Endothelial cell (in vitro differentiated cells): ENCODE measurements at regions not wholly inside any gene's neighbourhood (a gene's known extent, or its start where the extent isn't known, plus 50 kb on each side); places are given as distances from the start of the nearest gene placed in this dataset.

ENCODE experiments used
- DNase-seq: peaks from one replicate; pipeline ENCODE4 v3.0.0; 2021; ENCODE audit warnings: low spot score
- H3K27ac Mint-ChIP-seq: one replicate; pipeline ENCODE4 v1.8.0; 2021; ENCODE audit warnings: mixed read lengths, inconsistent platforms; ENCODE audit not compliant: unreplicated experiment
- H3K27me3 Mint-ChIP-seq: one replicate; pipeline ENCODE4 v1.8.0; 2021; ENCODE audit warnings: mild to moderate bottlenecking, moderate library complexity, mixed read lengths, inconsistent platforms; ENCODE audit not compliant: unreplicated experiment
- H3K36me3 Mint-ChIP-seq: one replicate; pipeline ENCODE4 v1.8.0; 2021; ENCODE audit warnings: mild to moderate bottlenecking, low read depth, mixed read lengths, inconsistent platforms; ENCODE audit not compliant: unreplicated experiment
- H3K4me1 Mint-ChIP-seq: one replicate; pipeline ENCODE4 v1.8.0; 2021; ENCODE audit warnings: mild to moderate bottlenecking, mixed read lengths, inconsistent platforms; ENCODE audit not compliant: unreplicated experiment
- H3K4me3 Mint-ChIP-seq: one replicate; pipeline ENCODE4 v1.8.0; 2021; ENCODE audit warnings: mild to moderate bottlenecking, mixed read lengths, inconsistent platforms; ENCODE audit not compliant: unreplicated experiment
- H3K9me3 Mint-ChIP-seq: one replicate; pipeline ENCODE4 v1.8.0; 2021; ENCODE audit warnings: mixed read lengths, inconsistent platforms; ENCODE audit not compliant: unreplicated experiment
- TF ChIP-seq, protein P1 (sequence below): fragments of 200-600 bp; sonication (generic); IDR thresholded peaks from one replicate; pipeline ENCODE4 v1.5.0; 2021; ENCODE audit warnings: antibody characterized with exemption; ENCODE audit not compliant: unreplicated experiment

GRCh38 chr13:107865643-107866031 lies 349.7 kb downstream of the LIG4 start:
- H3K4me3 Mint-ChIP-seq, result peak overlapping the region; percentile 89
- H3K9me3 Mint-ChIP-seq, result no peaks in the 10 kb centered on the region
- no peak for DNase-seq
- TF ChIP-seq, protein P1, sequence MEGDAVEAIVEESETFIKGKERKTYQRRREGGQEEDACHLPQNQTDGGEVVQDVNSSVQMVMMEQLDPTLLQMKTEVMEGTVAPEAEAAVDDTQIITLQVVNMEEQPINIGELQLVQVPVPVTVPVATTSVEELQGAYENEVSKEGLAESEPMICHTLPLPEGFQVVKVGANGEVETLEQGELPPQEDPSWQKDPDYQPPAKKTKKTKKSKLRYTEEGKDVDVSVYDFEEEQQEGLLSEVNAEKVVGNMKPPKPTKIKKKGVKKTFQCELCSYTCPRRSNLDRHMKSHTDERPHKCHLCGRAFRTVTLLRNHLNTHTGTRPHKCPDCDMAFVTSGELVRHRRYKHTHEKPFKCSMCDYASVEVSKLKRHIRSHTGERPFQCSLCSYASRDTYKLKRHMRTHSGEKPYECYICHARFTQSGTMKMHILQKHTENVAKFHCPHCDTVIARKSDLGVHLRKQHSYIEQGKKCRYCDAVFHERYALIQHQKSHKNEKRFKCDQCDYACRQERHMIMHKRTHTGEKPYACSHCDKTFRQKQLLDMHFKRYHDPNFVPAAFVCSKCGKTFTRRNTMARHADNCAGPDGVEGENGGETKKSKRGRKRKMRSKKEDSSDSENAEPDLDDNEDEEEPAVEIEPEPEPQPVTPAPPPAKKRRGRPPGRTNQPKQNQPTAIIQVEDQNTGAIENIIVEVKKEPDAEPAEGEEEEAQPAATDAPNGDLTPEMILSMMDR, result no peak
- peaks cover 5% of the 10 kb centered on the region for H3K4me1 Mint-ChIP-seq
- no peaks in the 10 kb centered on the region for H3K36me3 Mint-ChIP-seq
- H3K27ac Mint-ChIP-seq, result no peak overlapping the region
- H3K27me3 Mint-ChIP-seq, result peaks cover 17% of the 10 kb centered on the region

- Mint-ChIP-seq H3K36me3 (no peaks in the 10 kb centered on the region), H3K27ac (no peak overlapping the region), H3K27me3 (peaks cover 16% of the 10 kb centered on the region), H3K9me3 (no peaks in the 10 kb centered on the region), H3K4me1 (peaks cover 5% of the 10 kb centered on the region), H3K4me3 (peak overlapping the region; percentile 89)
- DNase-seq, result no peak
- TF ChIP-seq, protein P1, result no peak
These were observed 350.1 kb downstream of the LIG4 start for GRCh38 chr13:107865318-107865575.

DNA sequence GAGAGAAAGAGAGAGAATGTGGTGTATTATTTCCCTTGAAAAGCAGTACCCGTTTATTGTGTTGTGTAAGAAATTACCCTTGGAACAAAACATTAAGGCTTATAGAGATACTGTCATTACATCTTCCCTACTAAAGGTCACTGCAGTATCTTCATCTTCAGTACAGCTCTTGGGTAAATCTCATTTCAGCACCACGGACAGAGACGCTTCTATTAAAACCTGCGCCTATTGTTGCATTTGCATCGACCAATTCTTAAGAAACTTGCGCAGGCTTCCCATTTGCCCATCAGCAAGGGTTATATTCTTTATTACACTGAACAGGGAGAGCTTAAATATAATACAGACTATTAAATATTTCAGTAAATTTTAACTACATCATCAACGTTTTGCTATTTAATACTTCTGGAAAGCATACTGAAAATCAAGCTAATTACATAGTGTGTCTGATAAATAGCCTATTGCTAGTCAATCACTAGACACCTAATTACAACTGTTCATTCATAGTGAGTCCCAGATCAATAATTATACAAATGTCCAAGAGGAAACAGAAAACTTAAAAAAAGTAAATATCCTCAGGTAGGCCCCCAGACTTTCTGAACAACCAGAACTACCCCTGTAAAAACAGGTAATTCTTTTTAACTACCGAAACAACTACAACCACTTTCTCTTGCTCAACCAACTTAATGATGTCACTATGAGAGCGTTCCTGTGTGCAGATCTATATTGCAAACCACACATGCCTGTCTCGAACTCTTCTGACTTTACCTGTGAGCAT lies 350.6 kb downstream of the LIG4 start:
- Mint-ChIP-seq H3K4me1 (peaks cover 5% of the 10 kb centered on the region), H3K27ac (no peak overlapping the region), H3K4me3 (no peak overlapping the region), H3K27me3 (peaks cover 15% of the 10 kb centered on the region), H3K9me3 (no peaks in the 10 kb centered on the region), H3K36me3 (no peaks in the 10 kb centered on the region)
- DNase-seq, result peak; percentile 58
- TF ChIP-seq, protein P1, result no peak

GRCh38 chr13:107860284-107860683 lies 355.1 kb downstream of the LIG4 start:
- no peak for DNase-seq
- H3K9me3 Mint-ChIP-seq, result no peaks in the 10 kb centered on the region
- H3K27ac Mint-ChIP-seq, result no peak overlapping the region
- H3K4me1 Mint-ChIP-seq, result no peaks in the 10 kb centered on the region
- TF ChIP-seq, protein P1, result no peak
- H3K27me3 Mint-ChIP-seq, result no peaks in the 10 kb centered on the region
- no peaks in the 10 kb centered on the region for H3K36me3 Mint-ChIP-seq
- no peak overlapping the region for H3K4me3 Mint-ChIP-seq

GRCh38 chr13:107854880-107855279 lies 360.5 kb downstream of the LIG4 start:
- TF ChIP-seq, protein P1, result no peak
- no peak overlapping the region for H3K27ac Mint-ChIP-seq
- no peaks in the 10 kb centered on the region for H3K9me3 Mint-ChIP-seq
- H3K36me3 Mint-ChIP-seq, result no peaks in the 10 kb centered on the region
- no peak overlapping the region for H3K4me3 Mint-ChIP-seq
- no peaks in the 10 kb centered on the region for H3K27me3 Mint-ChIP-seq
- DNase-seq, result no peak
- H3K4me1 Mint-ChIP-seq, result peaks cover 3% of the 10 kb centered on the region
